IMR-90 (cell line): ENCODE measurements at regions not wholly inside any gene's neighbourhood (a gene's known extent, or its start where the extent isn't known, plus 50 kb on each side); places are given as distances from the start of the nearest gene placed in this dataset.

Experiments used
- ATAC-seq: fragments of 200-7000 bp; cut with Tn5 transposase; 2 replicates; pipeline ENCODE4 v1.9.1; 2020; ENCODE audit warnings: low read depth, mild to moderate bottlenecking, moderate library complexity
- BruUV-seq: library from RNA; stranded (reverse); fragments of 400-500 nt; replicated peaks from 2 replicates; lab custom pipeline; 2021; lab: Mats Ljungman, UMichigan
- CTCF ChIA-PET: fragments of 300-600 bp; formaldehyde crosslinking; extraction: SDS; loops from one replicate; lab custom pipeline; 2021; ENCODE audit warnings: antibody characterized with exemption; lab: Yijun Ruan, JAX
- POLR2A ChIA-PET: fragments of 300-600 bp; sonication (Branson Sonifier 250); formaldehyde crosslinking; loops from one replicate; lab custom pipeline; 2022; ENCODE audit warnings: antibody characterized with exemption; ENCODE audit not compliant: unreplicated experiment; lab: Charles Lee
- DNase-seq: peaks from one replicate; pipeline ENCODE4 v3.0.0; 2013
- H2AFZ ChIP-seq: replicated peaks from 2 replicates; pipeline ENCODE3; 2013; ENCODE audit warnings: low read length, mild to moderate bottlenecking; ENCODE audit not compliant: poor library complexity
- H2AK5ac ChIP-seq: 2 replicates; pipeline ENCODE4 v1.6.1; 2013; ENCODE audit warnings: low read depth, low read length, inconsistent platforms
- H2AK9ac ChIP-seq: replicated peaks from 2 replicates; pipeline ENCODE3; 2013; ENCODE audit warnings: mild to moderate bottlenecking, low read depth, low read length, moderate library complexity; ENCODE audit not compliant: poor library complexity
- H2BK120ac ChIP-seq: 2 replicates; pipeline ENCODE4 v1.6.1; 2013; ENCODE audit warnings: low read depth, low read length, inconsistent platforms
- H2BK15ac ChIP-seq: 3 replicates; pipeline ENCODE4 v1.6.1; 2013; ENCODE audit warnings: low read depth, low read length, inconsistent platforms
- H2BK20ac ChIP-seq: 2 replicates; pipeline ENCODE4 v1.6.1; 2013; ENCODE audit warnings: low read depth, mild to moderate bottlenecking, inconsistent platforms, low read length, moderate library complexity
- H2BK5ac ChIP-seq: 2 replicates; pipeline ENCODE4 v1.6.1; 2013; ENCODE audit warnings: mild to moderate bottlenecking, low read depth, low read length, inconsistent platforms; ENCODE audit not compliant: poor library complexity, severe bottlenecking
- H3K14ac ChIP-seq: replicated peaks from 2 replicates; pipeline ENCODE4 v1.6.1; 2013; ENCODE audit warnings: low read depth, low read length, inconsistent platforms
- H3K18ac ChIP-seq: 2 replicates; pipeline ENCODE4 v1.6.1; 2013; ENCODE audit warnings: low read depth, low read length, control low read depth
- H3K23ac ChIP-seq: 2 replicates; pipeline ENCODE4 v1.6.1; 2013; ENCODE audit warnings: low read depth, low read length, inconsistent platforms
- H3K27ac ChIP-seq: 2 replicates; pipeline ENCODE4 v1.5.1; 2013; ENCODE audit warnings: mild to moderate bottlenecking, control low read depth, low read length; ENCODE audit not compliant: insufficient read depth
- H3K27me3 ChIP-seq: 2 replicates; pipeline ENCODE4 v1.6.1; 2013; ENCODE audit warnings: low read length; ENCODE audit not compliant: control insufficient read depth, insufficient read depth
- H3K36me3 ChIP-seq: 2 replicates; pipeline ENCODE4 v1.6.1; 2013; ENCODE audit warnings: low read length, mixed read lengths; ENCODE audit not compliant: control insufficient read depth, insufficient read depth
- H3K4ac ChIP-seq: 2 replicates; pipeline ENCODE4 v1.6.1; 2013; ENCODE audit warnings: low read depth, low read length, inconsistent platforms
- H3K4me1 ChIP-seq: 2 replicates; pipeline ENCODE4 v1.6.1; 2013; ENCODE audit warnings: low read length, mixed read lengths; ENCODE audit not compliant: control insufficient read depth, insufficient read depth
- H3K4me2 ChIP-seq: 2 replicates; pipeline ENCODE4 v1.6.1; 2013; ENCODE audit warnings: low read depth, mild to moderate bottlenecking, control low read depth, low read length, moderate library complexity
- H3K4me3 ChIP-seq: 2 replicates; pipeline ENCODE4 v1.5.1; 2013; ENCODE audit warnings: low read depth, mild to moderate bottlenecking, control low read depth, low read length, moderate library complexity; ENCODE audit not compliant: insufficient read depth
- H3K56ac ChIP-seq: 2 replicates; pipeline ENCODE4 v1.6.1; 2013; ENCODE audit warnings: low read length, inconsistent platforms; ENCODE audit not compliant: insufficient read depth; ENCODE audit errors: extremely low read depth
- H3K79me1 ChIP-seq, 2 experiments: 2 replicates each; pipeline ENCODE4 v1.6.1; 2013; ENCODE audit warnings: low read length in 2 of 2, inconsistent platforms in 1 of 2, low read depth in 1 of 2
- H3K9ac ChIP-seq: 2 replicates; pipeline ENCODE4 v1.6.1; 2013; ENCODE audit warnings: low read depth, low read length, control low read depth
- H3K9me1 ChIP-seq: 2 replicates; pipeline ENCODE4 v1.6.1; 2013; ENCODE audit warnings: low read length, inconsistent platforms; ENCODE audit not compliant: insufficient read depth
- H3K9me3 ChIP-seq: 2 replicates; pipeline ENCODE4 v1.6.1; 2013; ENCODE audit warnings: low read length; ENCODE audit not compliant: control insufficient read depth, insufficient read depth
- H4K20me1 ChIP-seq: 2 replicates; pipeline ENCODE4 v1.6.1; 2013; ENCODE audit warnings: low read length, inconsistent platforms; ENCODE audit not compliant: insufficient read depth
- H4K5ac ChIP-seq: 2 replicates; pipeline ENCODE4 v1.6.1; 2013; ENCODE audit warnings: mild to moderate bottlenecking, low read depth, low read length, control low read depth
- H4K8ac ChIP-seq, 2 experiments: 2 replicates each; pipeline ENCODE4 v1.6.1; 2013; ENCODE audit warnings: low read depth in 2 of 2, low read length in 2 of 2, control low read depth in 1 of 2, inconsistent platforms in 1 of 2
- H4K91ac ChIP-seq: 2 replicates; pipeline ENCODE4 v1.6.1; 2013; ENCODE audit warnings: low read depth, low read length, inconsistent platforms; ENCODE audit not compliant: insufficient read depth
- BHLHE40 ChIP-seq: fragments of 150-350 bp; IDR thresholded peaks from 2 replicates; pipeline ENCODE4 v1.6.1; 2016; ENCODE audit warnings: mild to moderate bottlenecking, low read depth, low read length
- CEBPB ChIP-seq: IDR thresholded peaks from 2 replicates; pipeline ENCODE4 v1.6.1; 2012; ENCODE audit warnings: low read depth, low read length, improper control_type of control experiment
- ELK1 ChIP-seq: fragments of 150-350 bp; IDR thresholded peaks from 2 replicates; pipeline ENCODE4 v1.6.1; 2016; ENCODE audit warnings: low read depth, mild to moderate bottlenecking, low read length, moderate library complexity, borderline replicate concordance
- MAZ ChIP-seq: IDR thresholded peaks from 2 replicates; pipeline ENCODE4 v1.6.1; 2012; ENCODE audit warnings: low read depth, mild to moderate bottlenecking, low read length, improper control_type of control experiment, moderate library complexity, borderline replicate concordance
- MXI1 ChIP-seq: IDR thresholded peaks from 2 replicates; pipeline ENCODE4 v1.6.1; 2012; ENCODE audit warnings: low read depth, mild to moderate bottlenecking, low read length, moderate library complexity, borderline replicate concordance
- NFE2L2 ChIP-seq: fragments of 150-350 bp; IDR thresholded peaks from 2 replicates; pipeline ENCODE4 v1.6.1; 2016; ENCODE audit warnings: low read depth, mild to moderate bottlenecking, low read length
- POLR2A ChIP-seq: IDR thresholded peaks from 2 replicates; pipeline ENCODE4 v1.6.1; 2012; ENCODE audit warnings: mild to moderate bottlenecking, low read depth, low read length
- RAD21 ChIP-seq: IDR thresholded peaks from 2 replicates; pipeline ENCODE4 v1.6.1; 2012; ENCODE audit warnings: low read length, improper control_type of control experiment
- RCOR1 ChIP-seq: IDR thresholded peaks from 2 replicates; pipeline ENCODE4 v1.6.1; 2012; ENCODE audit warnings: mild to moderate bottlenecking, low read length, improper control_type of control experiment; ENCODE audit not compliant: insufficient replicate concordance
- RFX5 ChIP-seq: IDR thresholded peaks from 2 replicates; pipeline ENCODE4 v1.8.0; 2012; ENCODE audit warnings: low read depth, mild to moderate bottlenecking, low read length, moderate library complexity
- SMC3 ChIP-seq: fragments of 150-350 bp; IDR thresholded peaks from 2 replicates; pipeline ENCODE4 v1.6.1; 2016; ENCODE audit warnings: low read depth, mild to moderate bottlenecking, antibody characterized with exemption, low read length, moderate library complexity
- USF2 ChIP-seq: fragments of 150-350 bp; IDR thresholded peaks from 2 replicates; pipeline ENCODE4 v1.6.1; 2017; ENCODE audit warnings: mild to moderate bottlenecking, antibody characterized with exemption, low read length, low read depth
- WGBS, 2 experiments: methylation state at CpG; one replicate each; pipeline versions ENCODE4 v1.1.5 to v1.1.7; 2013; ENCODE audit warnings: missing lambda C conversion rate in 2 of 2; ENCODE audit not compliant: insufficient read length in 1 of 2; ENCODE audit errors: extremely low coverage in 2 of 2; 5-methylcytosine and 5-hydroxymethylcytosine counted together
- dilution Hi-C: fragments of 300-500 bp; cut with HindIII; formaldehyde crosslinking; loops from one replicate; pipeline ENCODE4 v1.14.3; 2018; ENCODE audit warnings: low sequenced_read_pairs; ENCODE audit not compliant: unreplicated experiment
- in situ Hi-C: fragments of 300-500 bp; cut with MboI; formaldehyde crosslinking; loops from 3 replicates; pipeline ENCODE4 v1.14.3; 2019; ENCODE audit warnings: low sequenced_read_pairs, inconsistent platforms, mixed read lengths
- intact Hi-C: fragments of 100-400 bp; cut with micrococcal nuclease; formaldehyde crosslinking; loops from 2 replicates; pipeline ENCODE4 v1.10.0; 2022
- TF ChIP-seq, protein P1 (sequence below): conservative IDR thresholded peaks from 2 replicates; pipeline ENCODE4 v1.5.1; 2012; ENCODE audit warnings: mild to moderate bottlenecking, low read depth, low read length, improper control_type of control experiment

- DNase-seq (no peak), ATAC-seq (no peak)
- Histone ChIP-seq H2AK5ac (no peak overlapping the region), H2BK5ac (no peak overlapping the region), H3K18ac (no peak overlapping the region), H4K8ac (no peak overlapping the region), H3K9me3 (peaks cover 20% of the 10 kb centered on the region), H3K23ac (no peak overlapping the region), H2AFZ (no peak overlapping the region), H2BK20ac (no peak overlapping the region), H2AK9ac (no peak overlapping the region), H3K14ac (no peak overlapping the region), H3K4me1 (no peaks in the 10 kb centered on the region), H3K56ac (no peak overlapping the region), H2BK120ac (no peak overlapping the region), H4K20me1 (no peaks in the 10 kb centered on the region), H3K9ac (no peak overlapping the region), H2BK15ac (no peak overlapping the region), H3K9me1 (no peaks in the 10 kb centered on the region), H3K4me3 (no peak overlapping the region), H3K36me3 (no peaks in the 10 kb centered on the region), H4K91ac (no peak overlapping the region), H3K27ac (no peak overlapping the region), H4K5ac (no peak overlapping the region), H3K27me3 (no peaks in the 10 kb centered on the region), H3K4me2 (no peak overlapping the region), H3K79me1 (no peaks in the 10 kb centered on the region), H3K4ac (no peak overlapping the region)
- WGBS, 2 experiments, result 86% methylated on average over 1 of the region's 6 CpGs; no CpG with 5 or more reads in 1 of the 2 experiments
- dilution Hi-C loops (no loop called here), intact Hi-C loops (no loop called here), in situ Hi-C loops (no loop called here)
- ChIA-PET CTCF (no interaction called here), POLR2A (no interaction called here)
- TF ChIP-seq ELK1 (no peak), NFE2L2 (no peak), RFX5 (no peak), SMC3 (no peak), MAZ (no peak), CEBPB (no peak), RCOR1 (no peak), POLR2A (no peak), RAD21 (no peak), USF2 (no peak), MXI1 (no peak), BHLHE40 (no peak)
- TF ChIP-seq, protein P1, sequence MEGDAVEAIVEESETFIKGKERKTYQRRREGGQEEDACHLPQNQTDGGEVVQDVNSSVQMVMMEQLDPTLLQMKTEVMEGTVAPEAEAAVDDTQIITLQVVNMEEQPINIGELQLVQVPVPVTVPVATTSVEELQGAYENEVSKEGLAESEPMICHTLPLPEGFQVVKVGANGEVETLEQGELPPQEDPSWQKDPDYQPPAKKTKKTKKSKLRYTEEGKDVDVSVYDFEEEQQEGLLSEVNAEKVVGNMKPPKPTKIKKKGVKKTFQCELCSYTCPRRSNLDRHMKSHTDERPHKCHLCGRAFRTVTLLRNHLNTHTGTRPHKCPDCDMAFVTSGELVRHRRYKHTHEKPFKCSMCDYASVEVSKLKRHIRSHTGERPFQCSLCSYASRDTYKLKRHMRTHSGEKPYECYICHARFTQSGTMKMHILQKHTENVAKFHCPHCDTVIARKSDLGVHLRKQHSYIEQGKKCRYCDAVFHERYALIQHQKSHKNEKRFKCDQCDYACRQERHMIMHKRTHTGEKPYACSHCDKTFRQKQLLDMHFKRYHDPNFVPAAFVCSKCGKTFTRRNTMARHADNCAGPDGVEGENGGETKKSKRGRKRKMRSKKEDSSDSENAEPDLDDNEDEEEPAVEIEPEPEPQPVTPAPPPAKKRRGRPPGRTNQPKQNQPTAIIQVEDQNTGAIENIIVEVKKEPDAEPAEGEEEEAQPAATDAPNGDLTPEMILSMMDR, result no peak
- BruUV-seq, result no TSS peak
These were observed 169.4 kb downstream of the DDX1 start for GRCh38 chr2:15761056-15761455.
